H9 (cell line): ENCODE measurements at regions not wholly inside any gene's neighbourhood (a gene's known extent, or its start where the extent isn't known, plus 50 kb on each side); places are given as distances from the start of the nearest gene placed in this dataset.

Experiments used
- DNase-seq: peaks from one replicate; pipeline ENCODE4 v3.0.0-alpha.2; 2017
- H2AFZ ChIP-seq: one replicate; pipeline ENCODE4 v1.6.1; 2013; ENCODE audit warnings: mild to moderate bottlenecking, low read length, control low read depth, moderate library complexity
- H2AK5ac ChIP-seq: 2 replicates; pipeline ENCODE4 v1.6.1; 2013; ENCODE audit warnings: low read length, control low read depth, mixed read lengths; ENCODE audit not compliant: insufficient read length
- H2BK120ac ChIP-seq: one replicate; pipeline ENCODE4 v1.6.1; 2013; ENCODE audit warnings: low read depth, mild to moderate bottlenecking, low read length, control low read depth, inconsistent platforms; ENCODE audit not compliant: poor library complexity, severe bottlenecking
- H2BK12ac ChIP-seq: 2 replicates; pipeline ENCODE4 v1.6.1; 2013; ENCODE audit warnings: low read length, control low read depth, mixed read lengths, low read depth; ENCODE audit not compliant: insufficient read length
- H2BK15ac ChIP-seq: 2 replicates; pipeline ENCODE4 v1.6.1; 2013; ENCODE audit warnings: low read depth, low read length, control low read depth
- H2BK20ac ChIP-seq: one replicate; pipeline ENCODE4 v1.6.1; 2013; ENCODE audit warnings: low read depth, mild to moderate bottlenecking, low read length, control low read depth, inconsistent platforms; ENCODE audit not compliant: poor library complexity, severe bottlenecking
- H2BK5ac ChIP-seq: 2 replicates; pipeline ENCODE4 v1.6.1; 2013; ENCODE audit warnings: low read length, control low read depth, mixed read lengths; ENCODE audit not compliant: insufficient read length
- H3K14ac ChIP-seq: 2 replicates; pipeline ENCODE4 v1.6.1; 2013; ENCODE audit warnings: low read length, control low read depth; ENCODE audit not compliant: insufficient read depth
- H3K18ac ChIP-seq: 2 replicates; pipeline ENCODE4 v1.6.1; 2013; ENCODE audit warnings: low read depth, mild to moderate bottlenecking, mixed read lengths, low read length, control low read depth; ENCODE audit not compliant: insufficient read length
- H3K23ac ChIP-seq: 2 replicates; pipeline ENCODE4 v1.6.1; 2013; ENCODE audit warnings: low read length, control low read depth, mixed read lengths, low read depth; ENCODE audit not compliant: insufficient read length
- H3K23me2 ChIP-seq: 2 replicates; pipeline ENCODE4 v1.6.1; 2013; ENCODE audit warnings: low read depth, mild to moderate bottlenecking, mixed read lengths, low read length, control low read depth; ENCODE audit not compliant: insufficient read length, poor library complexity, severe bottlenecking
- H3K27ac ChIP-seq: 2 replicates; pipeline ENCODE4 v1.5.1; 2013; ENCODE audit warnings: low read length, control low read depth, mixed read lengths, low read depth; ENCODE audit not compliant: insufficient read length
- H3K27me3 ChIP-seq: 2 replicates; pipeline ENCODE4 v1.6.1; 2013; ENCODE audit warnings: low read length, control low read depth, inconsistent platforms; ENCODE audit not compliant: insufficient read depth
- H3K4ac ChIP-seq: 2 replicates; pipeline ENCODE4 v1.6.1; 2013; ENCODE audit warnings: low read depth, mild to moderate bottlenecking, control low read depth, inconsistent platforms, low read length, moderate library complexity
- H3K4me1 ChIP-seq: 2 replicates; pipeline ENCODE4 v1.6.1; 2013; ENCODE audit warnings: low read length, control low read depth, inconsistent platforms; ENCODE audit not compliant: insufficient read depth
- H3K4me2 ChIP-seq: 2 replicates; pipeline ENCODE4 v1.6.1; 2013; ENCODE audit warnings: low read length, control low read depth, mixed read lengths; ENCODE audit not compliant: insufficient read length, insufficient read depth
- H3K56ac ChIP-seq: 2 replicates; pipeline ENCODE4 v1.6.1; 2013; ENCODE audit warnings: low read depth, mild to moderate bottlenecking, mixed read lengths, low read length, control low read depth; ENCODE audit not compliant: insufficient read length
- H3K79me1 ChIP-seq: 2 replicates; pipeline ENCODE4 v1.6.1; 2013; ENCODE audit warnings: low read depth, mild to moderate bottlenecking, moderate library complexity, low read length, control low read depth, inconsistent platforms; ENCODE audit not compliant: insufficient read depth, poor library complexity, severe bottlenecking
- H3K79me2 ChIP-seq: 2 replicates; pipeline ENCODE4 v1.6.1; 2013; ENCODE audit warnings: low read length, control low read depth, inconsistent platforms; ENCODE audit not compliant: insufficient read depth
- H3K9ac ChIP-seq: 2 replicates; pipeline ENCODE4 v1.6.1; 2013; ENCODE audit warnings: low read length, control low read depth, mixed read lengths; ENCODE audit not compliant: insufficient read length; ENCODE audit errors: extremely low read depth
- H3K9me3 ChIP-seq: one replicate; pipeline ENCODE4 v1.6.1; 2013; ENCODE audit warnings: low read depth, low read length, inconsistent platforms; ENCODE audit not compliant: control insufficient read depth
- H3T11ph ChIP-seq: one replicate; pipeline ENCODE4 v1.6.1; 2013; ENCODE audit warnings: mild to moderate bottlenecking, low read length, control low read depth, inconsistent platforms
- H4K20me1 ChIP-seq: one replicate; pipeline ENCODE4 v1.6.1; 2013; ENCODE audit not compliant: control insufficient read depth, insufficient read length, insufficient read depth
- H4K5ac ChIP-seq: 2 replicates; pipeline ENCODE4 v1.6.1; 2013; ENCODE audit warnings: low read depth, mild to moderate bottlenecking, mixed read lengths, low read length, control low read depth; ENCODE audit not compliant: insufficient read length
- H4K8ac ChIP-seq: replicated peaks from 2 replicates; pipeline ENCODE4 v1.6.1; 2013; ENCODE audit warnings: low read length, control low read depth, mixed read lengths, low read depth; ENCODE audit not compliant: insufficient read length
- H4K91ac ChIP-seq: 2 replicates; pipeline ENCODE4 v1.6.1; 2013; ENCODE audit warnings: low read depth, mild to moderate bottlenecking, moderate library complexity, mixed read lengths, low read length, control low read depth; ENCODE audit not compliant: insufficient read length
- H3K27ac Mint-ChIP-seq, 3 experiments: 2 replicates in 2 of 3; 3 replicates in 1 of 3; pipeline ENCODE4 v1.8.0; 2020 to 2021; ENCODE audit warnings: mixed read lengths in 3 of 3, mild to moderate bottlenecking in 1 of 3, moderate library complexity in 1 of 3
- H3K27me3 Mint-ChIP-seq: 2 replicates; pipeline ENCODE4 v1.8.0; 2021; ENCODE audit warnings: low read depth, mild to moderate bottlenecking, moderate library complexity, mixed read lengths
- H3K36me3 Mint-ChIP-seq, 3 experiments: 2 replicates in 2 of 3; 3 replicates in 1 of 3; pipeline ENCODE4 v1.8.0; 2020 to 2021; ENCODE audit warnings: low read depth in 3 of 3, mixed read lengths in 3 of 3; ENCODE audit not compliant: insufficient read depth in 1 of 3
- H3K4me1 Mint-ChIP-seq, 2 experiments: 2 replicates each; pipeline ENCODE4 v1.8.0; 2020; ENCODE audit warnings: mixed read lengths in 2 of 2
- H3K4me3 Mint-ChIP-seq, 2 experiments: 2 replicates in 1 of 2; 3 replicates in 1 of 2; pipeline ENCODE4 v1.8.0; 2020 to 2021; ENCODE audit warnings: mild to moderate bottlenecking in 2 of 2, mixed read lengths in 2 of 2, moderate library complexity in 1 of 2
- H3K9me3 Mint-ChIP-seq, 2 experiments: 2 replicates in 1 of 2; 3 replicates in 1 of 2; pipeline ENCODE4 v1.8.0; 2020; ENCODE audit warnings: mild to moderate bottlenecking in 2 of 2, mixed read lengths in 2 of 2, moderate library complexity in 1 of 2
- WGBS: extraction: QIAGEN DNeasy Blood & Tissue Kit; methylation state at CpG from one replicate; pipeline ENCODE4 v1.1.7; 2013; ENCODE audit warnings: missing lambda C conversion rate, low lambda C conversion rate, mixed read lengths; ENCODE audit not compliant: insufficient read length; ENCODE audit errors: extremely low coverage; 5-methylcytosine and 5-hydroxymethylcytosine counted together
- TF ChIP-seq, protein P1 (sequence below): fragments of 200-600 bp; sonication (generic); conservative IDR thresholded peaks from 3 replicates; pipeline ENCODE4 v1.8.0; 2021; ENCODE audit warnings: antibody characterized with exemption, mild to moderate bottlenecking

DNA sequence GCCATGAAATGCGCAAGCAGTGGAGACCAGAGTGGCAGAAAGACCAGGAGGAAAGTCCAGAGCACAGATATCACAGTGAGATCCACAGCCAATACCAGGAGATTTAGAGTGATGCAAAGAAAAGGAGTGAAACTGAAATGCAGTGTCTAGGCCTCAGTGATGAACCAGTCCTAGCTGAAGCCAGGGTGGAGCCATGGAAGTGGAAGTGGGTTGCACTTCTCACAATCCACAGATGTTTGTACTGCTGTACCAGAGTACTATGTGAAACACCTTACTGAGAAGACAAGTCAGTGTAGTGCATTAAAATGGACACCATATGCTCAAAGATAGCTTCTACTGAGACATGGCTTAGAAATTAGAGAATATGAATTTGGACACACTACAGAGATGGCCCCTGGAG is 403.3 kb downstream of the HNRNPD start:
- H3K27ac Mint-ChIP-seq, result no peak overlapping the region; a peak in 1 of 7 replicates
- Histone ChIP-seq H3K4me2 (no peak overlapping the region), H3K23ac (no peak overlapping the region), H3K79me1 (no peaks in the 10 kb centered on the region), H3K18ac (no peak overlapping the region), H3K27ac (no peak overlapping the region), H2AK5ac (no peak overlapping the region), H3K27me3 (no peaks in the 10 kb centered on the region), H2AFZ (no peak overlapping the region), H2BK20ac (no peak overlapping the region), H3K4ac (no peak overlapping the region), H2BK12ac (no peak overlapping the region), H2BK120ac (no peak overlapping the region), H3K56ac (no peak overlapping the region), H4K8ac (no peak overlapping the region), H3K9ac (no peak overlapping the region), H2BK5ac (no peak overlapping the region), H4K91ac (no peak overlapping the region), H4K20me1 (no peaks in the 10 kb centered on the region), H3K4me1 (no peaks in the 10 kb centered on the region), H3T11ph (no peak overlapping the region), H3K79me2 (no peaks in the 10 kb centered on the region), H4K5ac (no peak overlapping the region), H2BK15ac (no peak overlapping the region), H3K23me2 (no peaks in the 10 kb centered on the region), H3K9me3 (no peaks in the 10 kb centered on the region), H3K14ac (no peak overlapping the region)
- peaks cover 3 to 7% of the 10 kb centered on the region in 2 experiments; a peak in 2 of 4 replicates for H3K4me1 Mint-ChIP-seq
- TF ChIP-seq, protein P1, sequence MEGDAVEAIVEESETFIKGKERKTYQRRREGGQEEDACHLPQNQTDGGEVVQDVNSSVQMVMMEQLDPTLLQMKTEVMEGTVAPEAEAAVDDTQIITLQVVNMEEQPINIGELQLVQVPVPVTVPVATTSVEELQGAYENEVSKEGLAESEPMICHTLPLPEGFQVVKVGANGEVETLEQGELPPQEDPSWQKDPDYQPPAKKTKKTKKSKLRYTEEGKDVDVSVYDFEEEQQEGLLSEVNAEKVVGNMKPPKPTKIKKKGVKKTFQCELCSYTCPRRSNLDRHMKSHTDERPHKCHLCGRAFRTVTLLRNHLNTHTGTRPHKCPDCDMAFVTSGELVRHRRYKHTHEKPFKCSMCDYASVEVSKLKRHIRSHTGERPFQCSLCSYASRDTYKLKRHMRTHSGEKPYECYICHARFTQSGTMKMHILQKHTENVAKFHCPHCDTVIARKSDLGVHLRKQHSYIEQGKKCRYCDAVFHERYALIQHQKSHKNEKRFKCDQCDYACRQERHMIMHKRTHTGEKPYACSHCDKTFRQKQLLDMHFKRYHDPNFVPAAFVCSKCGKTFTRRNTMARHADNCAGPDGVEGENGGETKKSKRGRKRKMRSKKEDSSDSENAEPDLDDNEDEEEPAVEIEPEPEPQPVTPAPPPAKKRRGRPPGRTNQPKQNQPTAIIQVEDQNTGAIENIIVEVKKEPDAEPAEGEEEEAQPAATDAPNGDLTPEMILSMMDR, result no peak
- no peaks in the 10 kb centered on the region for H3K36me3 Mint-ChIP-seq
- no peak overlapping the region for H3K4me3 Mint-ChIP-seq
- no peak for DNase-seq
- H3K9me3 Mint-ChIP-seq, result no peaks in the 10 kb centered on the region
- no CpG with 5 or more reads among the region's 1 CpG for WGBS
- no peaks in the 10 kb centered on the region for H3K27me3 Mint-ChIP-seq
